ENCODE measurements at regions not wholly inside any gene's neighbourhood (a gene's known extent, or its start where the extent isn't known, plus 50 kb on each side); places are given as distances from the start of the nearest gene placed in this dataset.

DNA sequence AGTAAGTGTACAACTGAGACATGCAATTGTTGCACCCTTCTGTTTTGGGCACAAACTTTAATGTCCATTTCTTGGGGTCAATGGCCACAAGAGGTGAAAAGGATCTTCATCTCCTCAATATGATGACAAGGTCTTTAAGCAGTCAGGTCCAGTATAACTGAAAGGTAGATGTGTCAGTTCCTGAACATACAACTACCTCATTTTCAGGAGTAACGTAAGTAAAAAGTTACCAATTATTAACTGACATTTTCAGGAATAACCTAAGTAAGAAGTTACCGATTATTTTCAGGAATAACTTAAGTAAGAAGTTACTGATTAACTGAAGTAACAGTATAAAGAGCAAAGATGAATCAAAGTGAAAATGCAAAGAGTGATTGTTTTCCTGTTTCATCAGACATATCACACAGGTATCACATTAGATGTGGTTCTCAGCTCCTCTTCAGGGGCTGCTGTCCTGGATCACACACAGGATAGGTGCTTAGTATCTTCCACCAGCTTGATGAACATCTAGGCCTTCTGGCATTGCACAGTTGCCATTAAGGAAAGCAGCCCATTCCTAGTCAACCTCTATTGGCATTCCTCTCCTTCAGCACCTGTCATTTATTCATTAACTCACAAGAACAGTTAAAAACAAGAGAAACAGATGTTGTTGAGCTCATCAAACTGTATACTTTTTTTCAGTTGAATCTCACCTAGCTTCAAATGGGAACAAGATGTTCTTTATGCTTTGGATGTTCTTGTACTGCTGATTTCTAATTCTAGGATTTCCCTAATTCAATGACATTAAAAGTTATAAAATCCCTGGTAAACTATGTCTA, 200.0 kb downstream of the FOXG1 start:
- no peak overlapping the region for H3K27ac ChIP-seq (replicated peaks)
- DNase-seq (ENCODE audit: low read depth in 1 of 2, low spot score in 1 of 2) = no peak
- no peaks in the 10 kb centered on the region for H3K27me3 ChIP-seq (ENCODE audit: insufficient read depth, poor library complexity, severe bottlenecking)
- TF ChIP-seq CTCF (IDR thresholded peaks at IDR 0.05; ENCODE audit: insufficient read depth, low read length) = no peak
- no peak for TF ChIP-seq POLR2AphosphoS5 (IDR thresholded peaks at IDR 0.05; ENCODE audit: low read depth)
- no peak for TF ChIP-seq SPI1 (IDR thresholded peaks at IDR 0.05; ENCODE audit: borderline replicate concordance, low read depth)
- TF ChIP-seq, protein P1, sequence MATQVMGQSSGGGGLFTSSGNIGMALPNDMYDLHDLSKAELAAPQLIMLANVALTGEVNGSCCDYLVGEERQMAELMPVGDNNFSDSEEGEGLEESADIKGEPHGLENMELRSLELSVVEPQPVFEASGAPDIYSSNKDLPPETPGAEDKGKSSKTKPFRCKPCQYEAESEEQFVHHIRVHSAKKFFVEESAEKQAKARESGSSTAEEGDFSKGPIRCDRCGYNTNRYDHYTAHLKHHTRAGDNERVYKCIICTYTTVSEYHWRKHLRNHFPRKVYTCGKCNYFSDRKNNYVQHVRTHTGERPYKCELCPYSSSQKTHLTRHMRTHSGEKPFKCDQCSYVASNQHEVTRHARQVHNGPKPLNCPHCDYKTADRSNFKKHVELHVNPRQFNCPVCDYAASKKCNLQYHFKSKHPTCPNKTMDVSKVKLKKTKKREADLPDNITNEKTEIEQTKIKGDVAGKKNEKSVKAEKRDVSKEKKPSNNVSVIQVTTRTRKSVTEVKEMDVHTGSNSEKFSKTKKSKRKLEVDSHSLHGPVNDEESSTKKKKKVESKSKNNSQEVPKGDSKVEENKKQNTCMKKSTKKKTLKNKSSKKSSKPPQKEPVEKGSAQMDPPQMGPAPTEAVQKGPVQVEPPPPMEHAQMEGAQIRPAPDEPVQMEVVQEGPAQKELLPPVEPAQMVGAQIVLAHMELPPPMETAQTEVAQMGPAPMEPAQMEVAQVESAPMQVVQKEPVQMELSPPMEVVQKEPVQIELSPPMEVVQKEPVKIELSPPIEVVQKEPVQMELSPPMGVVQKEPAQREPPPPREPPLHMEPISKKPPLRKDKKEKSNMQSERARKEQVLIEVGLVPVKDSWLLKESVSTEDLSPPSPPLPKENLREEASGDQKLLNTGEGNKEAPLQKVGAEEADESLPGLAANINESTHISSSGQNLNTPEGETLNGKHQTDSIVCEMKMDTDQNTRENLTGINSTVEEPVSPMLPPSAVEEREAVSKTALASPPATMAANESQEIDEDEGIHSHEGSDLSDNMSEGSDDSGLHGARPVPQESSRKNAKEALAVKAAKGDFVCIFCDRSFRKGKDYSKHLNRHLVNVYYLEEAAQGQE (IDR thresholded peaks at IDR 0.05; ENCODE audit: insufficient replicate concordance, low read depth) = no peak
- TF ChIP-seq GABPA (IDR thresholded peaks at IDR 0.05; ENCODE audit: low read depth) = no peak
- H3K4me3 ChIP-seq (replicated peaks; ENCODE audit: insufficient read depth, low read length) = no peak overlapping the region

DNA sequence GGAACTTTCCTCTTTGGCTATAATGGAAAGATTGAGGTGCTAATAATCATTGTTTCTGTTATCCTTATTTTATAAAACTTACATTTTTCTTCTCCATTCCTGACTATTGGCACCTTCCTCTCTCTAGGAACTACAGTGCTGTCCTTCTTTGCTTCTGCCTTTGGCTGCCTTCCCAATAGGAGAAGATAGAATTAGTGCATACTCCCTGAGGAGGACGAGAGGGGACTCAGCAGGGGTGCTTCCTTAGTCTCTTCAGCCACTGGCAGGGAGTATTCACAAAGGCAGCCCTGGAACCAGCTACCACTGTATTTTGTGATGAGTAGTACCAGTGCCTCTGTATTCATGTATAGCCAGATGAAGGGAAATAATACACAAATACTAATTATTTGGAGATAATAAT, 208.5 kb downstream of the FOXG1 start:
- no peak overlapping the region for H3K27ac ChIP-seq (replicated peaks)
- no peak overlapping the region for H3K4me3 ChIP-seq (replicated peaks; ENCODE audit: insufficient read depth, low read length)
- no peak for DNase-seq (ENCODE audit: low read depth in 1 of 2, low spot score in 1 of 2)

DNA sequence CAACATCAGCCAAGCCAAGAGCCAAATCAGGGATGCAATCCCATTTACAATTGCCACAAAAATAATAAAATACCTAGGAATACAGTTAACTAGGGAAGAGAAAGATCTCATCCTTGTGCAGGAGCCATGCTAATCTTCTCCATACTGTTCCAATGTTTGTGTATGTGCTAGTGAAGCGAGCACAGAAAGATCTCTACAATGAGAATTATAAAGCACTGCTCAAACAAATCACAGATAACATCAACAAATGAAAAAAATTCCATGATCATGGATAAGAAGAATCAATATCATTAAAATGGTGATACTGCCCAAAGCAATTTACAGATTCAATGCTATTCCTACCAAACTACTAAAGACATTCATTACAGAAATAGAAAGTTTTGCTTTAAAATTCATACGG, 215.6 kb downstream of the FOXG1 start:
- no peak overlapping the region for H3K4me3 ChIP-seq (replicated peaks; ENCODE audit: insufficient read depth, low read length)
- H3K27ac ChIP-seq (replicated peaks) = no peak overlapping the region
- DNase-seq (ENCODE audit: low read depth in 1 of 2, low spot score in 1 of 2) = no peak
- H3K27me3 ChIP-seq (ENCODE audit: insufficient read depth, poor library complexity, severe bottlenecking) = no peaks in the 10 kb centered on the region
- TF ChIP-seq GABPA (IDR thresholded peaks at IDR 0.05; ENCODE audit: low read depth) = no peak
- no peak for TF ChIP-seq CTCF (IDR thresholded peaks at IDR 0.05; ENCODE audit: insufficient read depth, low read length)
- TF ChIP-seq SPI1 (IDR thresholded peaks at IDR 0.05; ENCODE audit: borderline replicate concordance, low read depth) = no peak
- TF ChIP-seq POLR2AphosphoS5 (IDR thresholded peaks at IDR 0.05; ENCODE audit: low read depth) = no peak
- TF ChIP-seq, protein P1 (IDR thresholded peaks at IDR 0.05; ENCODE audit: insufficient replicate concordance, low read depth) = no peak

More for the DNA sequence above, 208.5 kb downstream of the FOXG1 start:
- TF ChIP-seq POLR2AphosphoS5 (IDR thresholded peaks at IDR 0.05; ENCODE audit: low read depth) = no peak
- no peak for TF ChIP-seq SPI1 (IDR thresholded peaks at IDR 0.05; ENCODE audit: borderline replicate concordance, low read depth)
- TF ChIP-seq GABPA (IDR thresholded peaks at IDR 0.05; ENCODE audit: low read depth) = no peak
- no peak for TF ChIP-seq CTCF (IDR thresholded peaks at IDR 0.05; ENCODE audit: insufficient read depth, low read length)
- no peaks in the 10 kb centered on the region for H3K27me3 ChIP-seq (ENCODE audit: insufficient read depth, poor library complexity, severe bottlenecking)
